DND-41 (cell line): ENCODE measurements at regions not wholly inside any gene's neighbourhood (a gene's known extent, or its start where the extent isn't known, plus 50 kb on each side); places are given as distances from the start of the nearest gene placed in this dataset.

Source experiments
- ATAC-seq: fragments of 200-7000 bp; cut with Tn5 transposase; 3 replicates; pipeline ENCODE4 v1.9.1; 2021; ENCODE audit warnings: low read depth; ENCODE audit not compliant: insufficient read depth
- DNase-seq: peaks from one replicate; pipeline ENCODE4 v3.0.0-alpha.2; 2020
- H2AFZ ChIP-seq: 2 replicates; pipeline ENCODE4 v1.6.0; 2012; ENCODE audit warnings: low read depth, low read length
- H3K27ac ChIP-seq: 2 replicates; pipeline ENCODE4 v1.5.1; 2012; ENCODE audit warnings: low read length, inconsistent platforms
- H3K27me3 ChIP-seq: fragments of 200-600 bp; sonication (generic); 2 replicates; pipeline ENCODE4 v1.6.0; 2012; ENCODE audit warnings: low read length, mild to moderate bottlenecking, inconsistent platforms; ENCODE audit not compliant: insufficient read depth, poor library complexity
- H3K36me3 ChIP-seq: 2 replicates; pipeline ENCODE4 v1.5.1; 2012; ENCODE audit warnings: low read length, inconsistent platforms; ENCODE audit not compliant: insufficient read depth
- H3K4me1 ChIP-seq: 2 replicates; pipeline ENCODE4 v1.5.1; 2012; ENCODE audit warnings: mild to moderate bottlenecking, low read length; ENCODE audit not compliant: insufficient read depth
- H3K4me2 ChIP-seq: 2 replicates; pipeline ENCODE4 v1.6.0; 2012; ENCODE audit warnings: mild to moderate bottlenecking, moderate library complexity, low read length, inconsistent platforms; ENCODE audit not compliant: insufficient read depth
- H3K4me3 ChIP-seq, 2 experiments: fragments of 200-600 bp in 1 of 2; shearing (Covaris generic) in 1 of 2; 2 replicates each; pipeline ENCODE4 v1.5.1; 2012 to 2016; ENCODE audit warnings: inconsistent platforms in 2 of 2, low read length in 2 of 2, mild to moderate bottlenecking in 2 of 2, low read depth in 1 of 2, moderate library complexity in 1 of 2
- H3K79me2 ChIP-seq: 2 replicates; pipeline ENCODE4 v1.6.0; 2012; ENCODE audit warnings: low read length, inconsistent platforms; ENCODE audit not compliant: insufficient read depth
- H3K9ac ChIP-seq: 2 replicates; pipeline ENCODE4 v1.6.0; 2012; ENCODE audit warnings: low read depth, mild to moderate bottlenecking, inconsistent platforms, low read length, moderate library complexity
- H3K9me3 ChIP-seq: 2 replicates; pipeline ENCODE4 v1.5.1; 2012; ENCODE audit warnings: low read length, moderate library complexity, mild to moderate bottlenecking, inconsistent platforms; ENCODE audit not compliant: insufficient read depth, severe bottlenecking
- H4K20me1 ChIP-seq: 2 replicates; pipeline ENCODE4 v1.6.0; 2012; ENCODE audit warnings: low read length; ENCODE audit not compliant: insufficient read depth
- CTCF ChIP-seq: IDR thresholded peaks from 2 replicates; pipeline ENCODE4 v1.5.1; 2012; ENCODE audit warnings: borderline replicate concordance, low read length, moderate library complexity, mild to moderate bottlenecking; ENCODE audit not compliant: poor library complexity, severe bottlenecking; ENCODE audit errors: extremely low read depth
- EZH2 ChIP-seq: IDR thresholded peaks from 3 replicates; pipeline ENCODE4 v1.6.1; 2012; ENCODE audit warnings: borderline replicate concordance, low read depth, mild to moderate bottlenecking, moderate library complexity, low read length, inconsistent platforms; ENCODE audit not compliant: severe bottlenecking

GRCh38 chr9:13974891-13975290 is 339.1 kb downstream of the NFIB start:
- peaks cover 6% of the 10 kb centered on the region; the same call in 1 of the 2 replicates for H3K4me1 ChIP-seq
- no peak overlapping the region for H2AFZ ChIP-seq
- H3K4me2 ChIP-seq, result no peak overlapping the region
- H3K27me3 ChIP-seq, result no peaks in the 10 kb centered on the region
- H3K4me3 ChIP-seq, result no peak overlapping the region
- no peak overlapping the region for H3K27ac ChIP-seq
- no peaks in the 10 kb centered on the region for H3K79me2 ChIP-seq
- no peak for TF ChIP-seq CTCF
- no peak for TF ChIP-seq EZH2
- no peaks in the 10 kb centered on the region for H3K9me3 ChIP-seq
- H4K20me1 ChIP-seq, result no peaks in the 10 kb centered on the region
- ATAC-seq, result peak; percentile 39; the same call in 1 of the 3 replicates
- no peak overlapping the region for H3K9ac ChIP-seq
- no peaks in the 10 kb centered on the region for H3K36me3 ChIP-seq
- no peak for DNase-seq

GRCh38 chr9:13971966-13972655 is 341.8 kb downstream of the NFIB start:
- no peak overlapping the region for H2AFZ ChIP-seq
- no peak for TF ChIP-seq CTCF
- no peak for TF ChIP-seq EZH2
- DNase-seq, result no peak
- no peak for ATAC-seq
- no peak overlapping the region for H3K4me2 ChIP-seq
- H3K27me3 ChIP-seq, result no peaks in the 10 kb centered on the region
- no peak overlapping the region for H3K27ac ChIP-seq
- peaks cover 6% of the 10 kb centered on the region; the same call in 1 of the 2 replicates for H3K4me1 ChIP-seq
- H4K20me1 ChIP-seq, result no peaks in the 10 kb centered on the region
- no peaks in the 10 kb centered on the region for H3K36me3 ChIP-seq
- no peak overlapping the region for H3K9ac ChIP-seq
- H3K79me2 ChIP-seq, result no peaks in the 10 kb centered on the region
- H3K4me3 ChIP-seq, result no peak overlapping the region
- H3K9me3 ChIP-seq, result no peaks in the 10 kb centered on the region

- ATAC-seq (no peak), DNase-seq (no peak)
- no peaks in the 10 kb centered on the region for H3K79me2 ChIP-seq
- TF ChIP-seq CTCF (no peak), EZH2 (no peak)
- no peak overlapping the region for H3K4me2 ChIP-seq
- no peaks in the 10 kb centered on the region for H3K9me3 ChIP-seq
- H3K4me1 ChIP-seq, result peaks cover 6% of the 10 kb centered on the region; the same call in 1 of the 2 replicates
- H3K27me3 ChIP-seq, result no peaks in the 10 kb centered on the region
- H3K36me3 ChIP-seq, result no peaks in the 10 kb centered on the region
- no peak overlapping the region for H2AFZ ChIP-seq
- no peak overlapping the region for H3K4me3 ChIP-seq
- H4K20me1 ChIP-seq, result no peaks in the 10 kb centered on the region
- H3K27ac ChIP-seq, result no peak overlapping the region
- H3K9ac ChIP-seq, result no peak overlapping the region
Measured at GRCh38 chr9:13971415-13971814, 342.5 kb downstream of the NFIB start.
